ENCODE measurements at regions not wholly inside any gene's neighbourhood (a gene's known extent, or its start where the extent isn't known, plus 50 kb on each side); places are given as distances from the start of the nearest gene placed in this dataset.

DNA sequence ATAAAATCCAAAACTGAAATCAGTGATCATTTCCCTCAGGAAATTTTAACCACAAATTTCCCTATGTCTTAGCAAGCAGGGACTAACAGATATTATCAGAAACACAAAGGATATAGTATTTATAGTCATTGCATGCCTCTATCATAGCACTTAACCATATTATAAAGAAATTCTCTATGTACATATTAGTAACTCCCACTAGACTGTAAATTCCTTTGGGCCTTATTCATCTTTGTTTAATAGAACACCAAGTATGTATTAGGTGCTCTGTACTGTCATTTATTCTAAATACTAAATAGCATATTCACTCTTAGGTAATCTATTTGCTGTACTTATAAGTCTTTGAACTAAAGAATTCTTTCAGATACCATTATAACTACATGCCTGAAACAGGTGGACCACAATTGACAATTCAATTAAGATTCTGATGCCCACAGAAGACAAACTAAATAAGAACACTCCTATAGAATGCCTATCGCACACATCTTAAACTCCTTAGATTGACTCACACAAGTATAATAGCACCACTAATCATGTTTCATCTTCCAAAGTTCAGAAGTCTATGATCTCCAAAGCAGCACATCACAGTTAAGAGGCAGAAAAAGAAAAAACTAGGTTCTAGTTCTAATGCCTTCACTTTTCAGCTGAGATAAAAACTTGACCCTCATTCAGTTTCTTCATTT lies 134.1 kb downstream of the FSCB start:
- H3K4me1 ChIP-seq (ENCODE audit: control insufficient read depth, low read depth, low read length) = no peaks in the 10 kb centered on the region
- no peaks in the 10 kb centered on the region for H3K36me3 ChIP-seq (ENCODE audit: control insufficient read depth, insufficient read depth, low read length)
- H2BK5ac ChIP-seq (ENCODE audit: low read length) = no peak overlapping the region
- no peak overlapping the region for H3K23ac ChIP-seq (ENCODE audit: low read length)
- no peak overlapping the region for H4K8ac ChIP-seq (ENCODE audit: low read depth, low read length)
- H2BK15ac ChIP-seq (replicated peaks; ENCODE audit: low read depth) = no peak overlapping the region
- no peak for DNase-seq
- no peak overlapping the region for H3K4me2 ChIP-seq (ENCODE audit: low read length)
- no peak overlapping the region for H2BK120ac ChIP-seq (ENCODE audit: low read depth, low read length)
- no peaks in the 10 kb centered on the region for H3K79me2 ChIP-seq (ENCODE audit: control insufficient read depth, insufficient read depth, low read length)
- no peaks in the 10 kb centered on the region for H3K79me1 ChIP-seq (ENCODE audit: low read length)
- H3K18ac ChIP-seq (ENCODE audit: low read length) = no peak overlapping the region
- no peak overlapping the region for H3K9ac ChIP-seq (ENCODE audit: low read length)
- WGBS (ENCODE audit: extremely low coverage, insufficient coverage, low lambda C conversion rate) = no CpG with 5 or more reads among the region's 1 CpG
- no peak overlapping the region for H3K4me3 ChIP-seq (ENCODE audit: low read length)
- no peak overlapping the region for H2AK5ac ChIP-seq (ENCODE audit: low read length)
- no peak overlapping the region for H4K5ac ChIP-seq (ENCODE audit: low read length)
- H3K27ac ChIP-seq (ENCODE audit: low read depth, low read length) = no peak overlapping the region
- H3K27me3 ChIP-seq (ENCODE audit: insufficient read depth, low read length, poor library complexity) = no peaks in the 10 kb centered on the region
- H3K56ac ChIP-seq (ENCODE audit: low read length) = no peak overlapping the region
- no peak overlapping the region for H3K4ac ChIP-seq (ENCODE audit: low read depth, low read length)

DNA sequence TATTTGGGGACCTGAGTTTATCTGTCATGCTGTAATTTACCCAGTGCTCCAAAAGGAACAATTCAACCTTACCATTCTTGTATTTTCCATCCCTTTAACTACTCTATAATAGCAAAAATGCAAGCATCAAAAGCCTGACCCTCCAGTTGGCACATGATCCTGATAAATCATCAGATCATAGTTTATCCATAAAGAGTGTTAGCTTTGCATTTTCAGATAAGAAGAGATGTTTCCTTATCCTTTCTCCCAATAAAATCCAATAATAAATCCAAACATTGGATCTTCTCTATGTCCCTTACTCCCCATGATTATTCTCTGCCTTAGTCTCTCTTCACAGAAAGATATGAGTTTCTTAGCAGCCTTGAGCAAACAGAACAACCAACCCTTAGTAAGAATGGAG lies 134.9 kb downstream of the FSCB start:
- no peak overlapping the region for H4K8ac ChIP-seq (ENCODE audit: low read depth, low read length)
- no peak overlapping the region for H2BK5ac ChIP-seq (ENCODE audit: low read length)
- H3K4me3 ChIP-seq (ENCODE audit: low read length) = no peak overlapping the region
- H3K27me3 ChIP-seq (ENCODE audit: insufficient read depth, low read length, poor library complexity) = no peaks in the 10 kb centered on the region
- no peak for DNase-seq
- H2BK15ac ChIP-seq (replicated peaks; ENCODE audit: low read depth) = peak overlapping the region; percentile 36
- H3K18ac ChIP-seq (ENCODE audit: low read length) = no peak overlapping the region
- no peaks in the 10 kb centered on the region for H3K4me1 ChIP-seq (ENCODE audit: control insufficient read depth, low read depth, low read length)
- H3K56ac ChIP-seq (ENCODE audit: low read length) = no peak overlapping the region
- H3K4ac ChIP-seq (ENCODE audit: low read depth, low read length) = no peak overlapping the region
- no peaks in the 10 kb centered on the region for H3K79me2 ChIP-seq (ENCODE audit: control insufficient read depth, insufficient read depth, low read length)
- H4K5ac ChIP-seq (ENCODE audit: low read length) = no peak overlapping the region
- no peak overlapping the region for H3K4me2 ChIP-seq (ENCODE audit: low read length)
- H2BK120ac ChIP-seq (ENCODE audit: low read depth, low read length) = no peak overlapping the region
- no peak overlapping the region for H3K27ac ChIP-seq (ENCODE audit: low read depth, low read length)
- H2AK5ac ChIP-seq (ENCODE audit: low read length) = no peak overlapping the region
- no peaks in the 10 kb centered on the region for H3K79me1 ChIP-seq (ENCODE audit: low read length)
- no peak overlapping the region for H3K9ac ChIP-seq (ENCODE audit: low read length)
- H3K36me3 ChIP-seq (ENCODE audit: control insufficient read depth, insufficient read depth, low read length) = no peaks in the 10 kb centered on the region
- no peak overlapping the region for H3K23ac ChIP-seq (ENCODE audit: low read length)

DNA sequence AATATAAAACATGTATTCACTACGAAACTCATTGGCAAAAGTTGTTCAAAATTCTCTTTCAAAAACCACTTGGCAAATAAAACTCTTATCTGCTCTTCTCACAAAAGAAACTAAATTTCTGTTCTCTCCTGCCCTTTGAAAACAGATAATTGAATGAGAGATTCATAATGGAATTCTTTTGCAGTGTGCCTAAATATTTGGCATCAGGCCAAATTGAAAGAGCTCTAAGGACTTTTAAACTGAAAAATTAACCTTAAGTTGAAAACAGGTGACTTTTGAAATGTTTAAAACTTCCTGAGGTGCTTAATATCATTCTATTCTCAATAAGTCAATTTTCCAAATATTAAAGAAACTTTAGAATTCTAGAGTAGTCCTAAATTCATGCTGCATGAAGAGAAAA lies 136.4 kb downstream of the FSCB start:
- no peaks in the 10 kb centered on the region for H3K79me2 ChIP-seq (ENCODE audit: control insufficient read depth, insufficient read depth, low read length)
- no peaks in the 10 kb centered on the region for H3K79me1 ChIP-seq (ENCODE audit: low read length)
- no peak overlapping the region for H2AK5ac ChIP-seq (ENCODE audit: low read length)
- H3K27ac ChIP-seq (ENCODE audit: low read depth, low read length) = no peak overlapping the region
- H3K23ac ChIP-seq (ENCODE audit: low read length) = no peak overlapping the region
- H3K4me2 ChIP-seq (ENCODE audit: low read length) = no peak overlapping the region
- no peaks in the 10 kb centered on the region for H3K27me3 ChIP-seq (ENCODE audit: insufficient read depth, low read length, poor library complexity)
- DNase-seq = no peak
- WGBS (ENCODE audit: extremely low coverage, insufficient coverage, low lambda C conversion rate) = no CpG with 5 or more reads among the region's 1 CpG
- no peak overlapping the region for H2BK120ac ChIP-seq (ENCODE audit: low read depth, low read length)
- H3K4me3 ChIP-seq (ENCODE audit: low read length) = no peak overlapping the region
- H3K4me1 ChIP-seq (ENCODE audit: control insufficient read depth, low read depth, low read length) = no peaks in the 10 kb centered on the region
- H3K56ac ChIP-seq (ENCODE audit: low read length) = no peak overlapping the region
- H2BK15ac ChIP-seq (replicated peaks; ENCODE audit: low read depth) = no peak overlapping the region
- no peak overlapping the region for H2BK5ac ChIP-seq (ENCODE audit: low read length)
- no peak overlapping the region for H4K5ac ChIP-seq (ENCODE audit: low read length)
- no peak overlapping the region for H3K18ac ChIP-seq (ENCODE audit: low read length)
- no peak overlapping the region for H3K4ac ChIP-seq (ENCODE audit: low read depth, low read length)
- no peak overlapping the region for H3K9ac ChIP-seq (ENCODE audit: low read length)
- H4K8ac ChIP-seq (ENCODE audit: low read depth, low read length) = no peak overlapping the region
- no peaks in the 10 kb centered on the region for H3K36me3 ChIP-seq (ENCODE audit: control insufficient read depth, insufficient read depth, low read length)

DNA sequence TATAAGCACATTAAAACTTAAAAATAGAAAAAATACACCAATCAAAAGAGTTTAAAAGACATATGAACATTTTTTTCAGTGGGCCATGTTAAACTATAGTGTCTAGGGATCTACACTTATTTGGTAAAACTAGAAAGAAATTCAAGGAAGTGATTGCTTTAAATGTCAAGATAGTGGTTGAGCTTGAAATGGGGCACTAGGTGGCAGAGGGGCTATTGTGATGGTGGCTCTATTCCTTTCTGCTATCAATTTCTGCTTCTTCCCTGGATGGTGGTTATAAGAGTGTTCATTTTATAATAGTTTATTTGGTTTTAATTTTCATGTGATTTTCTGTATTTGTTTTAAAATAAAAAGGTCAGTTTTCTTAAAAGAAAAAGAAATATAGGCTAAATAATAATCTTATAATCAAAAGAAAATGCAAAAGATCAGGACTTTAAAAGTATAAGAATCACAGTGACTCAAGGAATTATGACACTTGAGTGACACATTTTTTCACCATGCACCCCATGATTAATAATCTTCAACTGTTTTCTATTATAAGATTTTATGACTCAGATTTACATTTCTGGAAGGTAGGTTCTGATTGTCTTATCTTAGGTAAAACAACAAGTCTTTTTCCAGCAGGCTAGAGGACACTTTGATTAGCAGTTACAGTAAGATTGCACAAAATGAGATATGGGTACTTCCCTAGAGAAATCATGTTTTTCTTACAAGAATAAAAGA lies 137.5 kb downstream of the FSCB start:
- Histone ChIP-seq H2BK5ac (ENCODE audit: low read length) (no peak overlapping the region), H4K8ac (ENCODE audit: low read depth, low read length) (no peak overlapping the region), H3K9ac (ENCODE audit: low read length) (no peak overlapping the region), H3K4me3 (ENCODE audit: low read length) (no peak overlapping the region), H3K4ac (ENCODE audit: low read depth, low read length) (no peak overlapping the region), H3K79me2 (ENCODE audit: control insufficient read depth, insufficient read depth, low read length) (no peaks in the 10 kb centered on the region), H3K36me3 (ENCODE audit: control insufficient read depth, insufficient read depth, low read length) (no peaks in the 10 kb centered on the region), H3K27me3 (ENCODE audit: insufficient read depth, low read length, poor library complexity) (no peaks in the 10 kb centered on the region), H3K79me1 (ENCODE audit: low read length) (no peaks in the 10 kb centered on the region), H3K4me1 (ENCODE audit: control insufficient read depth, low read depth, low read length) (no peaks in the 10 kb centered on the region), H2BK120ac (ENCODE audit: low read depth, low read length) (no peak overlapping the region), H2AK5ac (ENCODE audit: low read length) (no peak overlapping the region), H3K18ac (ENCODE audit: low read length) (no peak overlapping the region), H3K23ac (ENCODE audit: low read length) (no peak overlapping the region), H3K4me2 (ENCODE audit: low read length) (no peak overlapping the region), H2BK15ac (replicated peaks; ENCODE audit: low read depth) (no peak overlapping the region), H4K5ac (ENCODE audit: low read length) (no peak overlapping the region), H3K56ac (ENCODE audit: low read length) (no peak overlapping the region), H3K27ac (ENCODE audit: low read depth, low read length) (no peak overlapping the region)
- DNase-seq = peak; percentile 11

DNA sequence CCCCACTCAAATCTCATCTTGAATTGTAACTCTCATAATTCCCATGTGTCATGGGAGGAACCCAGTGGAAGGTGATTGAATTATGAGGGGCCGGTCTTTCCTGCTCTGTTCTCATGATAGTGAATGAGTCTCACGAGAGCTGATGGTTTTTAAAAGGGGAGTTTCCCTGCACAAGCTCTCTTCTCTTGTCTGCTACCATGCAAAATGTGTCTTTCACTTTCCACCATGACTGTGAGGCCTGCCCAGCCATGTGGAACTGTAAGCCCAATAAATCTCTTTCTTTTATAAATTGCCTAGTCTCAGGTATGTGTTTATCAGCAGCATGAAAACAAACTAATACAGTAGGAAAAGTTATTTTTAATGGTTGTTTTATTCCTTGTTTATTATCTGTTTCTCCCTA lies 146.0 kb downstream of the FSCB start:
- Histone ChIP-seq H2AK5ac (ENCODE audit: low read length) (no peak overlapping the region), H2BK120ac (ENCODE audit: low read depth, low read length) (no peak overlapping the region), H3K27ac (ENCODE audit: low read depth, low read length) (no peak overlapping the region), H2BK15ac (replicated peaks; ENCODE audit: low read depth) (no peak overlapping the region), H3K79me2 (ENCODE audit: control insufficient read depth, insufficient read depth, low read length) (no peaks in the 10 kb centered on the region), H2BK5ac (ENCODE audit: low read length) (no peak overlapping the region), H4K8ac (ENCODE audit: low read depth, low read length) (no peak overlapping the region), H3K18ac (ENCODE audit: low read length) (no peak overlapping the region), H3K27me3 (ENCODE audit: insufficient read depth, low read length, poor library complexity) (no peaks in the 10 kb centered on the region), H3K56ac (ENCODE audit: low read length) (no peak overlapping the region), H3K4me1 (ENCODE audit: control insufficient read depth, low read depth, low read length) (no peaks in the 10 kb centered on the region), H3K36me3 (ENCODE audit: control insufficient read depth, insufficient read depth, low read length) (no peaks in the 10 kb centered on the region), H3K4me3 (ENCODE audit: low read length) (no peak overlapping the region), H3K23ac (ENCODE audit: low read length) (no peak overlapping the region), H3K4ac (ENCODE audit: low read depth, low read length) (no peak overlapping the region), H4K5ac (ENCODE audit: low read length) (no peak overlapping the region), H3K9ac (ENCODE audit: low read length) (no peak overlapping the region), H3K79me1 (ENCODE audit: low read length) (no peaks in the 10 kb centered on the region), H3K4me2 (ENCODE audit: low read length) (no peak overlapping the region)
- no peak for DNase-seq
- no CpG with 5 or more reads among the region's 2 CpGs for WGBS (ENCODE audit: extremely low coverage, insufficient coverage, low lambda C conversion rate)

DNA sequence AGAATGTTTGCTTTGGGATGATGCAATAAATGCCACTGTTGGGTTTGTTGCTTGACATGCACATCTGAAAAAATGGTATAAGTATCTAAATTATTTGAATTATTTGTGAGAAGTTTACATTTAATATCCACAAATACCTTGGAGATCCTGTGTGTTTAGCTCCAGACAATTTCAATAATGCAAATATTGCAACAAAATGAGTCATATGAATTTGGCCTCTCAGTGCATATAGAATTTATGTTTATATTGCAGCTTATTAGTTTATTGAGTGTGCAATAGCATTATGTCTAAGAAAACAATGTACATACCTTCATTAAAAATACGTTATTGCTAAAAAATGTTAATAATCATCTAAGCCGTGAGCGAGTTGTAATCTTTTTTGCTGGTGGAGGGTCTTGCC lies 153.3 kb downstream of the FSCB start:
- Histone ChIP-seq H3K9ac (ENCODE audit: low read length) (no peak overlapping the region), H2BK120ac (ENCODE audit: low read depth, low read length) (no peak overlapping the region), H3K79me2 (ENCODE audit: control insufficient read depth, insufficient read depth, low read length) (no peaks in the 10 kb centered on the region), H3K56ac (ENCODE audit: low read length) (no peak overlapping the region), H2BK15ac (replicated peaks; ENCODE audit: low read depth) (no peak overlapping the region), H3K4me2 (ENCODE audit: low read length) (no peak overlapping the region), H3K4me3 (ENCODE audit: low read length) (no peak overlapping the region), H3K27me3 (ENCODE audit: insufficient read depth, low read length, poor library complexity) (no peaks in the 10 kb centered on the region), H3K27ac (ENCODE audit: low read depth, low read length) (no peak overlapping the region), H3K4ac (ENCODE audit: low read depth, low read length) (no peak overlapping the region), H3K18ac (ENCODE audit: low read length) (no peak overlapping the region), H4K8ac (ENCODE audit: low read depth, low read length) (no peak overlapping the region), H3K79me1 (ENCODE audit: low read length) (no peaks in the 10 kb centered on the region), H3K23ac (ENCODE audit: low read length) (no peak overlapping the region), H3K36me3 (ENCODE audit: control insufficient read depth, insufficient read depth, low read length) (no peaks in the 10 kb centered on the region), H4K5ac (ENCODE audit: low read length) (no peak overlapping the region), H2BK5ac (ENCODE audit: low read length) (no peak overlapping the region), H2AK5ac (ENCODE audit: low read length) (no peak overlapping the region), H3K4me1 (ENCODE audit: control insufficient read depth, low read depth, low read length) (no peaks in the 10 kb centered on the region)
- WGBS (ENCODE audit: extremely low coverage, insufficient coverage, low lambda C conversion rate) = no CpG with 5 or more reads among the region's 3 CpGs
- no peak for DNase-seq
